ENCODE measurements at regions not wholly inside any gene's neighbourhood (a gene's known extent, or its start where the extent isn't known, plus 50 kb on each side); places are given as distances from the start of the nearest gene placed in this dataset.

DNA sequence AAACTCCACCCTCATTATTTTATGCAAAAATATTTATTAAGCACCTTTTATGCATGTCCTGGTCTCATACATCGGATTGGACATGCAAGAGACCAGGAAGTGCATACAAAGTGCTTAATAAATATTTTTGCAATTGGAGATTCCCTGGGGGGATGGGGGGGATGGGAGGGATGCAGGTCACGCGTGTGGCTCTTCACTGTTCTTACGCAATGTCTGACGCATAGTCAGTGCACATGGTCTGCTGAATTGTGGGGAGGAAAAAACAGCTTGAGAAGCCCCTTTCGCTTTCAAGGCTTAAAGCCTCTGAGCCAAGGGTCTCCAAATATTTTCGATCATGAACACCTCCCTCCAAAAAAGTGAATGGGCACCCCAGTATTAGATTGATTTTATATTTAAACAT, 96.7 kb upstream of the XYLT1 start:
- intact Hi-C loops (cut with DNase I): no loop called here
- DNase-seq: no peak
- Histone ChIP-seq H3K27me3 (no peaks in the 10 kb centered on the region), H3K9ac (ENCODE audit: low read depth in 2 of 2, low read length in 2 of 2) (no peak overlapping the region), H3K27ac (no peak overlapping the region), H3K4me1 (no peaks in the 10 kb centered on the region), H3K36me3 (no peaks in the 10 kb centered on the region), H3K9me3 (no peaks in the 10 kb centered on the region), H3K4me3 (no peak overlapping the region)
- TF ChIP-seq, protein P1, sequence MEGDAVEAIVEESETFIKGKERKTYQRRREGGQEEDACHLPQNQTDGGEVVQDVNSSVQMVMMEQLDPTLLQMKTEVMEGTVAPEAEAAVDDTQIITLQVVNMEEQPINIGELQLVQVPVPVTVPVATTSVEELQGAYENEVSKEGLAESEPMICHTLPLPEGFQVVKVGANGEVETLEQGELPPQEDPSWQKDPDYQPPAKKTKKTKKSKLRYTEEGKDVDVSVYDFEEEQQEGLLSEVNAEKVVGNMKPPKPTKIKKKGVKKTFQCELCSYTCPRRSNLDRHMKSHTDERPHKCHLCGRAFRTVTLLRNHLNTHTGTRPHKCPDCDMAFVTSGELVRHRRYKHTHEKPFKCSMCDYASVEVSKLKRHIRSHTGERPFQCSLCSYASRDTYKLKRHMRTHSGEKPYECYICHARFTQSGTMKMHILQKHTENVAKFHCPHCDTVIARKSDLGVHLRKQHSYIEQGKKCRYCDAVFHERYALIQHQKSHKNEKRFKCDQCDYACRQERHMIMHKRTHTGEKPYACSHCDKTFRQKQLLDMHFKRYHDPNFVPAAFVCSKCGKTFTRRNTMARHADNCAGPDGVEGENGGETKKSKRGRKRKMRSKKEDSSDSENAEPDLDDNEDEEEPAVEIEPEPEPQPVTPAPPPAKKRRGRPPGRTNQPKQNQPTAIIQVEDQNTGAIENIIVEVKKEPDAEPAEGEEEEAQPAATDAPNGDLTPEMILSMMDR (IDR thresholded peaks at IDR 0.05): no peak

DNA sequence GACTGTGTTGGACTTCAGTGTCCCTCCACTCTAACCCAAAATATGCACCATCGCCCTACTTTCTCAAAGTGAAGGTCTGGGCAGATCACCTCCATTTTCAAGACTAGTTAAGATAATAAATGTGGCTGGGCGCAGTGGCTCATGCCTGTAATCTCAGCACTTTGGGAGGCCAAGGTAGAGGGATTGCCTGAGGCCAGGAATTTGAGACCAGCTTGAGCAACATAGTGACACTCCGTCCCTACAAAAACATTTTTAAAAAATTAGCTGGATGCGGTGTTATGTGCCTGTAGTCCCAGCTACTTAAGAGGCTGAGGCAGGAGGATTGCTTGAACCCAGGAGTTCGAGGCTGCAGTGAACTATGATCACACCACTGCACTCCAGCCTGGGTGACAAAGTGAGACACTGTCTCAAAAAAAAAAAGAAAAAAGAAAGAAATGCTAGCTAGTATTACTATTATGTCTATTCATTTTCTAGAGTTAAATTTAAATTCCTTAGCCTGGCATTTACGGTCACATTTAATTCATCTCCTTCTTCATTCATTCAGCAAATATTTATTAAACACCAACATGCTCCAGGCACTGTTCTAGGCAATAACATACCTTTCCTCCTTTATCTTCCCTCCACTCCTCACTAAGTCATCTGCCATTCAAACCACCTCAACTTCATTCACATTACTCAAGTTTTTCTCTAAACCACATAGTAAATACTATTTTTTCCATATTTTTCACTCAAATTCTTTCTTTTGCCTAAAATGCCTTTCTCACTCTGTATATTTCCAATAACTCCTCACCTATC, 96.1 kb upstream of the XYLT1 start:
- no peaks in the 10 kb centered on the region for H3K4me1 ChIP-seq
- H3K36me3 ChIP-seq: no peaks in the 10 kb centered on the region
- H3K27ac ChIP-seq: no peak overlapping the region
- no peak overlapping the region for H3K4me3 ChIP-seq
- TF ChIP-seq, protein P1 (IDR thresholded peaks at IDR 0.05): no peak
- intact Hi-C loops (cut with DNase I): no loop called here
- no peak overlapping the region for H3K9ac ChIP-seq (ENCODE audit: low read depth in 2 of 2, low read length in 2 of 2)
- DNase-seq: no peak
- H3K9me3 ChIP-seq: no peaks in the 10 kb centered on the region
- H3K27me3 ChIP-seq: no peaks in the 10 kb centered on the region

GRCh38 chr16:17566075-17566474, 95.3 kb upstream of the XYLT1 start:
- Histone ChIP-seq H3K9ac (ENCODE audit: low read depth in 2 of 2, low read length in 2 of 2) (no peak overlapping the region), H3K27me3 (no peaks in the 10 kb centered on the region), H3K9me3 (no peaks in the 10 kb centered on the region), H3K27ac (no peak overlapping the region), H3K4me3 (no peak overlapping the region), H3K36me3 (no peaks in the 10 kb centered on the region), H3K4me1 (no peaks in the 10 kb centered on the region)
- TF ChIP-seq, protein P1 (IDR thresholded peaks at IDR 0.05): no peak
- DNase-seq: no peak
- intact Hi-C loops (cut with DNase I): no loop called here

GRCh38 chr16:17565605-17566004, 94.8 kb upstream of the XYLT1 start:
- TF ChIP-seq, protein P1 (IDR thresholded peaks at IDR 0.05): no peak
- Histone ChIP-seq H3K4me3 (no peak overlapping the region), H3K36me3 (no peaks in the 10 kb centered on the region), H3K27me3 (no peaks in the 10 kb centered on the region), H3K27ac (no peak overlapping the region), H3K9me3 (no peaks in the 10 kb centered on the region), H3K4me1 (no peaks in the 10 kb centered on the region), H3K9ac (ENCODE audit: low read depth in 2 of 2, low read length in 2 of 2) (no peak overlapping the region)
- no peak for DNase-seq
- intact Hi-C loops (cut with DNase I): no loop called here

DNA sequence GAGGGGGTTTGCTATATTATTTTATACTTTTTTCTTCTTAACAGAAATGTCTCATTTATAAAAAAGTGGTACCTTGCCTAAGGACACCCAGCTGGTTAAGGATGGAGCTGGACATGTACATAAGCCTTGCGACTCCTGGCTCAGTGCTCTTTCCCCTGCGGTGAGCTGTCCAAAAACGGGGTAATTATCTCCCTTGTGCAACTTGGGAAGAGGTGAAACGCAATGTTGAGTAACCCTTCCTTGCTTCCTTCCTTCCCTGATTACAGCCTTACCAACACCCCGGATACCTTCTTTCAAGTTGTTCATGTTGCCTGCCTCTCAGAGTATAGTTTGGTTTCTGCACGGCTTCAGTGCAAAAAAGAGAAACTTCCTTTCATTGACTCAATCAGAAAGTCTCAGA, 94.1 kb upstream of the XYLT1 start:
- intact Hi-C loops (cut with DNase I): no loop called here

More for the DNA sequence above, 94.1 kb upstream of the XYLT1 start:
- Histone ChIP-seq H3K4me3 (no peak overlapping the region), H3K9me3 (no peaks in the 10 kb centered on the region), H3K27me3 (no peaks in the 10 kb centered on the region), H3K27ac (no peak overlapping the region), H3K36me3 (no peaks in the 10 kb centered on the region), H3K4me1 (no peaks in the 10 kb centered on the region), H3K9ac (ENCODE audit: low read depth in 2 of 2, low read length in 2 of 2) (no peak overlapping the region)
- no peak for DNase-seq
- TF ChIP-seq, protein P1 (IDR thresholded peaks at IDR 0.05): no peak
